HCT116 (cell line): ENCODE measurements at regions not wholly inside any gene's neighbourhood (a gene's known extent, or its start where the extent isn't known, plus 50 kb on each side); places are given as distances from the start of the nearest gene placed in this dataset.

Experiments
- ATAC-seq: fragments of 200-7000 bp; cut with Tn5 transposase; 2 replicates; pipeline ENCODE4 v1.9.1; 2020; ENCODE audit warnings: mild to moderate bottlenecking, moderate library complexity
- BruUV-seq: library from RNA; stranded (reverse); fragments of 400-500 nt; replicated peaks from 2 replicates; lab custom pipeline; 2021; lab: Mats Ljungman, UMichigan
- CTCF ChIA-PET: fragments of 300-600 bp; sonication (Branson Sonifier 250); formaldehyde crosslinking; loops from one replicate; lab custom pipeline; 2021; ENCODE audit warnings: antibody characterized with exemption; lab: Charles Lee
- POLR2A ChIA-PET: fragments of 300-600, 350-600 bp; sonication (Branson Sonifier 250); formaldehyde crosslinking; loops from one replicate; lab custom pipeline; 2021; ENCODE audit warnings: antibody characterized with exemption; lab: Charles Lee
- RAD21 ChIA-PET, 2 experiments: fragments of 300-600 bp; sonication (Branson Sonifier 250); formaldehyde crosslinking; loops; one replicate each; lab custom pipeline; 2023; ENCODE audit warnings: low total read pairs in 2 of 2; ENCODE audit not compliant: uncharacterized antibody in 2 of 2, unreplicated experiment in 2 of 2, low non-redundant PET in 1 of 2; lab: Charles Lee
- DNase-seq: peaks from one replicate; pipeline ENCODE4 v3.0.0-alpha.2; 2010; ENCODE audit warnings: low read depth, low spot score
- H2AFZ ChIP-seq: fragments of 200-600 bp; shearing (Covaris generic), sonication (generic); 2 replicates; pipeline ENCODE4 v1.6.1; 2017; ENCODE audit warnings: low read depth, mixed run types, mixed read lengths, antibody characterized with exemption, low read length; ENCODE audit not compliant: poor library complexity, severe bottlenecking
- H3K27ac ChIP-seq: 2 replicates; pipeline ENCODE4 v1.5.1; 2012; ENCODE audit warnings: low read depth, low read length
- H3K27me3 ChIP-seq: fragments of 200-600 bp; sonication (generic); 2 replicates; pipeline ENCODE4 v1.6.1; 2016; ENCODE audit warnings: mixed run types, low read length, mixed read lengths; ENCODE audit not compliant: insufficient read depth
- H3K36me3 ChIP-seq, 2 experiments: fragments of 200-500 bp in 1 of 2; fragments of 200-600 bp in 1 of 2; sonication (Bioruptor generic) in 1 of 2; sonication (generic) in 1 of 2; 2 replicates each; pipeline versions ENCODE4 v1.5.1 to v1.6.1; 2014 to 2016; ENCODE audit warnings: low read length in 2 of 2, inconsistent platforms in 1 of 2, mixed read lengths in 1 of 2, mixed run types in 1 of 2; ENCODE audit not compliant: insufficient read depth in 2 of 2, control insufficient read depth in 1 of 2
- H3K4me1 ChIP-seq, 2 experiments: fragments of 200-600 bp in 1 of 2; sonication (generic) in 1 of 2; 2 replicates each; pipeline versions ENCODE4 v1.5.1 to v1.6.1; 2012 to 2017; ENCODE audit warnings: low read length in 2 of 2, inconsistent platforms in 1 of 2, mild to moderate bottlenecking in 1 of 2, mixed read lengths in 1 of 2, mixed run types in 1 of 2, moderate library complexity in 1 of 2; ENCODE audit not compliant: insufficient read depth in 2 of 2, control insufficient read depth in 1 of 2
- H3K4me2 ChIP-seq: fragments of 200-600 bp; sonication (generic); 2 replicates; pipeline ENCODE4 v1.6.1; 2017; ENCODE audit warnings: mixed run types, low read length, mixed read lengths
- H3K4me3 ChIP-seq, 2 experiments: fragments of 200-600 bp in 1 of 2; sonication (generic) in 1 of 2; replicated peaks in 1 of 2; 2 replicates each; pipeline ENCODE4 v1.5.1; 2011 to 2016; ENCODE audit warnings: low read length in 2 of 2, control low read depth in 1 of 2, low read depth in 1 of 2, mild to moderate bottlenecking in 1 of 2, mixed read lengths in 1 of 2, mixed run types in 1 of 2
- H3K79me2 ChIP-seq: fragments of 200-600 bp; sonication (generic); 2 replicates; pipeline ENCODE4 v1.6.1; 2017; ENCODE audit warnings: mild to moderate bottlenecking, mixed run types, low read length, moderate library complexity, mixed read lengths; ENCODE audit not compliant: insufficient read depth
- H3K9ac ChIP-seq: fragments of 200-600 bp; sonication (generic); 2 replicates; pipeline ENCODE4 v1.6.1; 2016; ENCODE audit warnings: low read length, mixed read lengths
- H3K9me2 ChIP-seq: fragments of 200-600 bp; sonication (generic), shearing (Covaris generic); 2 replicates; pipeline ENCODE4 v1.6.1; 2017; ENCODE audit warnings: mixed run types, mild to moderate bottlenecking, moderate library complexity; ENCODE audit not compliant: insufficient read depth
- H3K9me3 ChIP-seq, 2 experiments: fragments of 200-500 bp in 1 of 2; fragments of 200-600 bp in 1 of 2; sonication (Bioruptor generic) in 1 of 2; sonication (generic) in 1 of 2; 2 replicates each; pipeline ENCODE4 v1.6.1; 2014 to 2017; ENCODE audit warnings: low read length in 2 of 2, mixed read lengths in 2 of 2, inconsistent platforms in 1 of 2, low read depth in 1 of 2, mild to moderate bottlenecking in 1 of 2, mixed run types in 1 of 2, moderate library complexity in 1 of 2; ENCODE audit not compliant: control insufficient read depth in 1 of 2, insufficient read depth in 1 of 2
- H4K20me1 ChIP-seq: fragments of 200-600 bp; sonication (generic), shearing (Covaris generic); 2 replicates; pipeline ENCODE4 v1.6.1; 2017; ENCODE audit warnings: mixed run types, mild to moderate bottlenecking, moderate library complexity; ENCODE audit not compliant: insufficient read depth
- CBX3 ChIP-seq: IDR thresholded peaks from 2 replicates; pipeline ENCODE4 v1.6.1; 2012; ENCODE audit warnings: low read depth
- CEBPB ChIP-seq: IDR thresholded peaks from 2 replicates; pipeline ENCODE4 v1.6.1; 2012; ENCODE audit warnings: low read depth
- EGR1 ChIP-seq: IDR thresholded peaks from 2 replicates; pipeline ENCODE4 v1.6.1; 2012; ENCODE audit warnings: low read depth
- ELF1 ChIP-seq: IDR thresholded peaks from 2 replicates; pipeline ENCODE4 v1.6.1; 2012; ENCODE audit warnings: low read depth, borderline replicate concordance
- EZH2 ChIP-seq: fragments of 200-600 bp; sonication (generic); IDR thresholded peaks from 2 replicates; pipeline ENCODE4 v1.6.1; 2017; ENCODE audit warnings: antibody characterized with exemption, mixed run types
- EZH2phosphoT487 ChIP-seq: fragments of 200-600 bp; IDR thresholded peaks from 2 replicates; pipeline ENCODE4 v1.6.1; 2018; ENCODE audit warnings: antibody characterized with exemption, borderline replicate concordance
- JUND ChIP-seq: IDR thresholded peaks from 2 replicates; pipeline ENCODE4 v1.6.1; 2012
- MAX ChIP-seq: IDR thresholded peaks from 2 replicates; pipeline ENCODE4 v1.6.1; 2012
- POLR2AphosphoS5 ChIP-seq: IDR thresholded peaks from 2 replicates; pipeline ENCODE4 v1.6.1; 2011; ENCODE audit warnings: mild to moderate bottlenecking, low read depth, low read length, moderate library complexity
- RAD21 ChIP-seq: IDR thresholded peaks from 2 replicates; pipeline ENCODE4 v1.6.1; 2012; ENCODE audit warnings: low read depth, mild to moderate bottlenecking
- SIN3A ChIP-seq: IDR thresholded peaks from 2 replicates; pipeline ENCODE4 v1.6.1; 2012; ENCODE audit warnings: low read depth
- SP1 ChIP-seq: IDR thresholded peaks from 2 replicates; pipeline ENCODE4 v1.6.1; 2012; ENCODE audit warnings: low read depth
- TCF7L2 ChIP-seq: IDR thresholded peaks from 2 replicates; pipeline ENCODE4 v1.7.0; 2011; ENCODE audit warnings: borderline replicate concordance, inconsistent platforms; ENCODE audit not compliant: insufficient read depth, insufficient read length; ENCODE audit errors: extremely low read depth
- YY1 ChIP-seq: IDR thresholded peaks from 2 replicates; pipeline ENCODE4 v1.6.1; 2011; ENCODE audit warnings: low read length, low read depth, moderate library complexity, mild to moderate bottlenecking; ENCODE audit not compliant: insufficient replicate concordance; ENCODE audit errors: extremely low read depth
- intact Hi-C: fragments of 100-400 bp; cut with micrococcal nuclease; formaldehyde crosslinking; loops from 2 replicates; pipeline ENCODE4 v1.10.0; 2022
- TF ChIP-seq, protein P1 (sequence below): IDR thresholded peaks from 2 replicates; pipeline ENCODE4 v1.6.1; 2012

- TF ChIP-seq POLR2AphosphoS5 (no peak), EZH2 (no peak), SP1 (no peak), MAX (no peak), YY1 (no peak), SIN3A (no peak), JUND (no peak), RAD21 (no peak), CBX3 (no peak), TCF7L2 (no peak), ELF1 (no peak), EGR1 (no peak), EZH2phosphoT487 (no peak), CEBPB (no peak)
- TF ChIP-seq, protein P1, sequence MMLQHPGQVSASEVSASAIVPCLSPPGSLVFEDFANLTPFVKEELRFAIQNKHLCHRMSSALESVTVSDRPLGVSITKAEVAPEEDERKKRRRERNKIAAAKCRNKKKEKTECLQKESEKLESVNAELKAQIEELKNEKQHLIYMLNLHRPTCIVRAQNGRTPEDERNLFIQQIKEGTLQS = no peak
- Histone ChIP-seq H3K27ac (no peak overlapping the region), H3K4me3 (no peak overlapping the region), H3K79me2 (no peaks in the 10 kb centered on the region), H4K20me1 (no peaks in the 10 kb centered on the region), H3K36me3 (no peaks in the 10 kb centered on the region), H3K27me3 (no peaks in the 10 kb centered on the region), H3K9ac (no peak overlapping the region), H3K9me3 (no peaks in the 10 kb centered on the region), H2AFZ (no peak overlapping the region), H3K4me2 (no peak overlapping the region), H3K9me2 (no peaks in the 10 kb centered on the region), H3K4me1 (no peaks in the 10 kb centered on the region)
- no TSS peak for BruUV-seq
- ATAC-seq (no peak), DNase-seq (no peak)
- ChIA-PET POLR2A (no interaction called here), RAD21 (no interaction called here), CTCF (interaction anchor here (2.0 kb wide), 1 partner anchor 321 kb away, joined by 6 read pairs; no protein-coding TSS in a partner anchor)
- intact Hi-C loops = no loop called here
Observed at GRCh38 chr2:176461098-176461808, 192.0 kb downstream of the MTX2 start.
